ENCODE measurements at regions not wholly inside any gene's neighbourhood (a gene's known extent, or its start where the extent isn't known, plus 50 kb on each side); places are given as distances from the start of the nearest gene placed in this dataset.

DNA sequence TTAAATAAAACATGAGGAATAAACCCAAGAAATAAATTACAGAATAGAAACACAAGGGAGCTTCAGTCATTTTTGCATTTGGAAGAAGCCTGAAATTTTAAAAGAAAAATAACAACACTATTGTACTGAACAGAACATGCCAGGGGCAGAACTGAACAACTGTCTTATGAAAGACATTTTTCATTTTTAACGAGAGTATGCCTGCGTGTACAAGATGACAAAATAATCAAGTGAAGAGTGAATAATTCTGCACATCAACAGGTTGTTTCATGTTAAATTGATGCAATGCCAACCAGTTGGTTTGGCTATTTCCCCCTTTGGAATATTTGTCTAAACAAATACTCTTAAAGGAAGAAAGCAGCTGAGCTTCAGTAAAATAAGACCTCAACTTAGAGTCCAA is 103.3 kb upstream of the BTG1 start:
- no peaks in the 10 kb centered on the region for H3K9me3 ChIP-seq (ENCODE audit: severe bottlenecking)
- no peak overlapping the region for H3K27ac ChIP-seq (ENCODE audit: poor library complexity, severe bottlenecking)
- H3K36me3 ChIP-seq (ENCODE audit: low read depth): no peaks in the 10 kb centered on the region
- H3K27me3 ChIP-seq (ENCODE audit: insufficient read depth, poor library complexity, severe bottlenecking): no peaks in the 10 kb centered on the region
- no peak for ATAC-seq (ENCODE audit: low read depth)
- no peak for DNase-seq (ENCODE audit: low spot score)
- no peaks in the 10 kb centered on the region for H3K4me1 ChIP-seq (ENCODE audit: insufficient read depth, poor library complexity, severe bottlenecking)
- TF ChIP-seq, protein P1, sequence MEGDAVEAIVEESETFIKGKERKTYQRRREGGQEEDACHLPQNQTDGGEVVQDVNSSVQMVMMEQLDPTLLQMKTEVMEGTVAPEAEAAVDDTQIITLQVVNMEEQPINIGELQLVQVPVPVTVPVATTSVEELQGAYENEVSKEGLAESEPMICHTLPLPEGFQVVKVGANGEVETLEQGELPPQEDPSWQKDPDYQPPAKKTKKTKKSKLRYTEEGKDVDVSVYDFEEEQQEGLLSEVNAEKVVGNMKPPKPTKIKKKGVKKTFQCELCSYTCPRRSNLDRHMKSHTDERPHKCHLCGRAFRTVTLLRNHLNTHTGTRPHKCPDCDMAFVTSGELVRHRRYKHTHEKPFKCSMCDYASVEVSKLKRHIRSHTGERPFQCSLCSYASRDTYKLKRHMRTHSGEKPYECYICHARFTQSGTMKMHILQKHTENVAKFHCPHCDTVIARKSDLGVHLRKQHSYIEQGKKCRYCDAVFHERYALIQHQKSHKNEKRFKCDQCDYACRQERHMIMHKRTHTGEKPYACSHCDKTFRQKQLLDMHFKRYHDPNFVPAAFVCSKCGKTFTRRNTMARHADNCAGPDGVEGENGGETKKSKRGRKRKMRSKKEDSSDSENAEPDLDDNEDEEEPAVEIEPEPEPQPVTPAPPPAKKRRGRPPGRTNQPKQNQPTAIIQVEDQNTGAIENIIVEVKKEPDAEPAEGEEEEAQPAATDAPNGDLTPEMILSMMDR (IDR thresholded peaks at IDR 0.05; ENCODE audit: poor library complexity, severe bottlenecking): no peak
- no peak overlapping the region for H3K4me3 ChIP-seq (ENCODE audit: severe bottlenecking)

DNA sequence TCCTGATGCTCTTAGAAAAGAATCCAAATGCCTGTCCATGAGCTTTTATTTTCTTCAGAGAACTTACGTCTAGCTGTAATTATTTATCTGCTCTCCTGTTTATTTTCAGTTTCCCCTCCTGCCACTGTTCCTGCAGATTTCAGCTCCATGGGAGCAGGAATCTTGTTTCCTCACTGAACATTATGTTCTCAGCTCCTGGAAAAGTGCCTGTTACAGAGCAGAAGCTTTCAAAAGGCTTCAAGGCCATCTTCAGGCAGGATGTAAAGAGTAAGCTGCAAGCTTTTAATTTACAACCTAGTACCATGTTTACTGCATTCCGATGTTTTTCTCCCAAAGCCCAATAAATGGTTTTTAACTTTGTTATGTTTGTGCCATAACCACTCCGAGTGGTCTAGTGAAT is 98.4 kb upstream of the BTG1 start:
- H3K27me3 ChIP-seq (ENCODE audit: insufficient read depth, poor library complexity, severe bottlenecking): no peaks in the 10 kb centered on the region
- H3K27ac ChIP-seq (ENCODE audit: poor library complexity, severe bottlenecking): no peak overlapping the region
- H3K9me3 ChIP-seq (ENCODE audit: severe bottlenecking): no peaks in the 10 kb centered on the region
- H3K4me3 ChIP-seq (ENCODE audit: severe bottlenecking): no peak overlapping the region
- TF ChIP-seq, protein P1 (IDR thresholded peaks at IDR 0.05; ENCODE audit: poor library complexity, severe bottlenecking): no peak
- H3K36me3 ChIP-seq (ENCODE audit: low read depth): no peaks in the 10 kb centered on the region
- ATAC-seq (ENCODE audit: low read depth): no peak
- H3K4me1 ChIP-seq (ENCODE audit: insufficient read depth, poor library complexity, severe bottlenecking): no peaks in the 10 kb centered on the region
- DNase-seq (ENCODE audit: low spot score): no peak

DNA sequence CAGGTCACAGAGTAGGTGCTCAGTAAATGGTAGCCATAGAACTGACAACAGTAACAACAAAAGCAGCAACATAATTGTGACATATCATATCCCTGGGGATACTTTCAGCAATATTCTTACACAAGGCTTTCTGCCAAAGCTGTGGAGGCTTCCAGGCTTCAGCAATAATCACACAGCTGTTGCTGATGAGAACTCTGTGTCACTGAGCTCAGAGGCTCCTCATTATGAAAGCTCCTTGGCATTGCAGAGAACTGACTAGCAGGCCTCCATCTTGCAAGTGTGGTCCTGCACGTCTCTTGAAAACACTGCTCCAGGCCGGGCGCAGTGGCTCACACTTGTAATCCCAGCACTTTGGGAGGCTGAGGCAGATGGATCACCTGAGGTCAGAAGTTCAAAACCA is 97.3 kb upstream of the BTG1 start:
- Histone ChIP-seq H3K27me3 (ENCODE audit: insufficient read depth, poor library complexity, severe bottlenecking) (no peaks in the 10 kb centered on the region), H3K4me3 (ENCODE audit: severe bottlenecking) (no peak overlapping the region), H3K9me3 (ENCODE audit: severe bottlenecking) (no peaks in the 10 kb centered on the region), H3K36me3 (ENCODE audit: low read depth) (no peaks in the 10 kb centered on the region), H3K27ac (ENCODE audit: poor library complexity, severe bottlenecking) (no peak overlapping the region), H3K4me1 (ENCODE audit: insufficient read depth, poor library complexity, severe bottlenecking) (no peaks in the 10 kb centered on the region)
- TF ChIP-seq, protein P1 (IDR thresholded peaks at IDR 0.05; ENCODE audit: poor library complexity, severe bottlenecking): no peak
- DNase-seq (ENCODE audit: low spot score): no peak
- no peak for ATAC-seq (ENCODE audit: low read depth)

DNA sequence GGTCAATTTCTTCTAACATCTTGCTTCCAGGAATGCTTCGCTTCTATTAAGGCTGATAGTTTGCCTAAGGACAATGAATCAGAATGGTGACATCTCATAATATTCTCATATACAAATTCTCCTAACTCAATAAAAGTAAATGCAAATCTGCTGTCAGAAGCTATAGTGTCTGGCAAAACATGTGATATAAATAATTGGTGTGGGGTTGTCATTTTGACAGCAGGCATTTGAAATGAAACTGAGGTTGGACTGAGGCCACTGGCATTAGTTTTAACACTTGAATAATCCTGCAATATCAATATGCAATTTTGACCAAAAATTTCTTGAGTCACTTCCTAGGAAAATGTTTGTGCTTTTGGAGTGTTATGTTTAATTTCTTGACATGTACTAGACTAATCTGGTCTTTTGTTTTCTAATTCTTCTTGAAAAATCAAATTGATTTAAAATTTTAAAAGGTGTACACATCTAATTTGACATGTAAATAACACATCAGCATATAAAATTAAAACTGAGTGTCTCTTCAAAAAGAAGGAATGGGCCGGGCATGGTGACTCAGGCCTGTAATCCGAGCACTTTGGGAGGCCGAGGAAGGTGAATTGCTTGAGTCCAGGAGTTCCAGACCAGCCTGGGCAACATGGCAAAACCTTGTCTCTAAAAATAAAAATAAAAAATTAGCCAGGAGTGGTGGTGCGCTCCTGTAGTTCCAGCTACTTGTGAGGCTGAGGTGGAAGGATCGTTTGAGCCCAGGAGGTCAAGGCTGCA is 92.3 kb upstream of the BTG1 start:
- no peak for ATAC-seq (ENCODE audit: low read depth)
- H3K9me3 ChIP-seq (ENCODE audit: severe bottlenecking): no peaks in the 10 kb centered on the region
- H3K27ac ChIP-seq (ENCODE audit: poor library complexity, severe bottlenecking): no peak overlapping the region
- no peaks in the 10 kb centered on the region for H3K4me1 ChIP-seq (ENCODE audit: insufficient read depth, poor library complexity, severe bottlenecking)
- no peak overlapping the region for H3K4me3 ChIP-seq (ENCODE audit: severe bottlenecking)
- no peaks in the 10 kb centered on the region for H3K27me3 ChIP-seq (ENCODE audit: insufficient read depth, poor library complexity, severe bottlenecking)
- no peak for DNase-seq (ENCODE audit: low spot score)
- no peaks in the 10 kb centered on the region for H3K36me3 ChIP-seq (ENCODE audit: low read depth)
- TF ChIP-seq, protein P1 (IDR thresholded peaks at IDR 0.05; ENCODE audit: poor library complexity, severe bottlenecking): no peak

DNA sequence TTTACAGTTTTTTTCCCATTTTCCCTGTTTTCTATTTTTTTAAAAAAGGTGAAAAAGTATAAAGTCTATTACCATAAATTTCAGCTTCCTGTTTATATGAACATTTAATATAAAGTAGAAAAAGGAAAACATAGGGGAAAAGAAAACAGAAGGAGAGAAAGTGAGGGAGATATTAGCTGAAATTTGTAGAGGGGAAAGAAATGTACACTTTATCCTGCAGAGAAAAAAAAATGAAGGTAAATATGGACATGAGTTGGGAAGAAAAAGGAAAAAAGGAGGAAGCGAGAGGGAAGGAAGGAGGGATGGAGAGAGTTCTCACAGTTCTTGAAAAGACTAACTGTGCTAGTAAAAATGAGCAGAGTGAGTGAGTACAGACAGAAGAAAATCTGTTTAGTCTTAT is 91.6 kb upstream of the BTG1 start:
- Histone ChIP-seq H3K36me3 (ENCODE audit: low read depth) (no peaks in the 10 kb centered on the region), H3K4me1 (ENCODE audit: insufficient read depth, poor library complexity, severe bottlenecking) (no peaks in the 10 kb centered on the region), H3K27me3 (ENCODE audit: insufficient read depth, poor library complexity, severe bottlenecking) (no peaks in the 10 kb centered on the region), H3K4me3 (ENCODE audit: severe bottlenecking) (no peak overlapping the region), H3K27ac (ENCODE audit: poor library complexity, severe bottlenecking) (no peak overlapping the region), H3K9me3 (ENCODE audit: severe bottlenecking) (no peaks in the 10 kb centered on the region)
- DNase-seq (ENCODE audit: low spot score) (no peak), ATAC-seq (ENCODE audit: low read depth) (no peak)
- TF ChIP-seq, protein P1 (IDR thresholded peaks at IDR 0.05; ENCODE audit: poor library complexity, severe bottlenecking): no peak
